ENCODE measurements at regions not wholly inside any gene's neighbourhood (a gene's known extent, or its start where the extent isn't known, plus 50 kb on each side); places are given as distances from the start of the nearest gene placed in this dataset.

- no peak for TF ChIP-seq CTCF (IDR thresholded peaks at IDR 0.05)
- TF ChIP-seq EP300 (IDR thresholded peaks at IDR 0.05) = no peak
- TF ChIP-seq POLR2A (IDR thresholded peaks at IDR 0.05) = no peak
- TF ChIP-seq POLR2AphosphoS5 (IDR thresholded peaks at IDR 0.05) = no peak
These were observed 236.7 kb upstream of the CIBAR2 start for GRCh38 chr16:85348911-85349334.
